ENCODE measurements at regions not wholly inside any gene's neighbourhood (a gene's known extent, or its start where the extent isn't known, plus 50 kb on each side); places are given as distances from the start of the nearest gene placed in this dataset.

DNA sequence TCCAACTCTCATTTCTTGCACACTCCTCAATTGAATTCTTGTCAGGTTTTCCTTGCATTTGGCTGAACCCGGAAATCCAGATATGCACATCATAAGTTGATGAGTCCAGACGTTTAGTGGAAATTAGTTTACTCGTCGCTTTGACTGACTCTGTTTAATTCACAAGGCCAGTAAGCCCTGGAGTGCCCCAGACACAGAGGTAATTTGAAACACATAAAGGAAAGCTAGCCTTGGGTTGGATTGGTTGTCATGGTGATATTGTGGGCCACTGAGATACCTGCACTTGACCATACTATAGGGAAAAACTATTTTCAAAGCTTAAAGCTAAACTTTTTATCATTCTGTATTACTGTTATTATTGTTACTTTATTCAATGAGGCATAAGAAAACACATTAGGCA lies 178.3 kb upstream of the CA10 start:
- TF ChIP-seq, protein P1, sequence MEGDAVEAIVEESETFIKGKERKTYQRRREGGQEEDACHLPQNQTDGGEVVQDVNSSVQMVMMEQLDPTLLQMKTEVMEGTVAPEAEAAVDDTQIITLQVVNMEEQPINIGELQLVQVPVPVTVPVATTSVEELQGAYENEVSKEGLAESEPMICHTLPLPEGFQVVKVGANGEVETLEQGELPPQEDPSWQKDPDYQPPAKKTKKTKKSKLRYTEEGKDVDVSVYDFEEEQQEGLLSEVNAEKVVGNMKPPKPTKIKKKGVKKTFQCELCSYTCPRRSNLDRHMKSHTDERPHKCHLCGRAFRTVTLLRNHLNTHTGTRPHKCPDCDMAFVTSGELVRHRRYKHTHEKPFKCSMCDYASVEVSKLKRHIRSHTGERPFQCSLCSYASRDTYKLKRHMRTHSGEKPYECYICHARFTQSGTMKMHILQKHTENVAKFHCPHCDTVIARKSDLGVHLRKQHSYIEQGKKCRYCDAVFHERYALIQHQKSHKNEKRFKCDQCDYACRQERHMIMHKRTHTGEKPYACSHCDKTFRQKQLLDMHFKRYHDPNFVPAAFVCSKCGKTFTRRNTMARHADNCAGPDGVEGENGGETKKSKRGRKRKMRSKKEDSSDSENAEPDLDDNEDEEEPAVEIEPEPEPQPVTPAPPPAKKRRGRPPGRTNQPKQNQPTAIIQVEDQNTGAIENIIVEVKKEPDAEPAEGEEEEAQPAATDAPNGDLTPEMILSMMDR (IDR thresholded peaks at IDR 0.05), result no peak
- H3K4me1 Mint-ChIP-seq, result no peaks in the 10 kb centered on the region
- H3K27me3 ChIP-seq (ENCODE audit: control insufficient read depth in 2 of 2, insufficient read depth in 2 of 2, low read length in 2 of 2), result no peaks in the 10 kb centered on the region
- no peak overlapping the region for H3K4me2 ChIP-seq (replicated peaks; ENCODE audit: extremely low read depth, low read length, poor library complexity, severe bottlenecking)
- H3K36me3 Mint-ChIP-seq, result no peaks in the 10 kb centered on the region
- no peak overlapping the region for H3K4me3 ChIP-seq (replicated peaks in 1 of 3; ENCODE audit: low read depth in 2 of 3, low read length in 3 of 3)
- H3K9me3 Mint-ChIP-seq, result peaks cover 0 to 6% (median 3%) of the 10 kb centered on the region in 7 donors
- no peak overlapping the region for H3K4me3 Mint-ChIP-seq
- no peak overlapping the region for H3K27ac Mint-ChIP-seq
- WGBS (ENCODE audit: insufficient coverage), result 88% methylated on average over 4 of the region's 4 CpGs
- no peak overlapping the region for H3K9ac ChIP-seq (ENCODE audit: insufficient read depth, low read length, poor library complexity, severe bottlenecking)
- no peak for DNase-seq
- no peaks in the 10 kb centered on the region for H3K9me3 ChIP-seq (replicated peaks in 1 of 2; ENCODE audit: control insufficient read depth in 1 of 2, insufficient read depth in 1 of 2, low read length in 2 of 2)
- H3K27ac ChIP-seq (ENCODE audit: low read depth in 1 of 2, low read length in 2 of 2), result no peak overlapping the region
- H3K27me3 Mint-ChIP-seq (ENCODE audit: low read depth in 3 of 3), result no peaks in the 10 kb centered on the region
- no peaks in the 10 kb centered on the region for H3K79me2 ChIP-seq (ENCODE audit: insufficient read depth, low read length)
- intact Hi-C loops (cut with micrococcal nuclease), result no loop called here
- H4K20me1 ChIP-seq (ENCODE audit: insufficient read depth, low read length), result no peaks in the 10 kb centered on the region
- no peaks in the 10 kb centered on the region for H3K36me3 ChIP-seq (replicated peaks in 1 of 2; ENCODE audit: control insufficient read depth in 1 of 2, insufficient read depth in 2 of 2, low read length in 2 of 2)
- H3K4me1 ChIP-seq (ENCODE audit: control insufficient read depth in 1 of 2, insufficient read depth in 2 of 2, low read length in 2 of 2), result no peaks in the 10 kb centered on the region
- H2AFZ ChIP-seq (ENCODE audit: insufficient read depth, low read depth, low read length, poor library complexity, severe bottlenecking), result no peak overlapping the region

DNA sequence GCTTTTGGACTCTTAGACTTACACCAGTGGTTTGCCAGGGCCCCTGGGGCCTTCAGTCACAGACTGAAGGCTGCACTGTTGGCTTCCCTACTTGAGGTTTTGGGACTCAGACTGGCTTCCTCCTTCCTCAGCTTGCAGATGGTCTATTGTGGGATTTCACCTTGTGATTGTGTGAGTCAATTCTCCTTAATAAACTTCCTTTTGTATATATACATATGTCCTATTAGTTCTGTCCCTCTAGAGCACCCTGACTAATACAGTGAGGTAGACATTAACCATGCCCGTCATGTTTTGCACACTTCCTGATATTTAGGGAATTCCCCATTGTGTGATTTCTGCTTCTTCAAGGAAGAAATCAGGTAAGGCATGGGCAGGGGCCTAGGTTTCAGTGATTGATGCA lies 147.8 kb upstream of the CA10 start:
- TF ChIP-seq, protein P1 (IDR thresholded peaks at IDR 0.05), result no peak
- intact Hi-C loops (cut with micrococcal nuclease), result no loop called here
- peaks cover 0 to 7% (median 0%) of the 10 kb centered on the region in 7 donors for H3K9me3 Mint-ChIP-seq
- H3K4me3 Mint-ChIP-seq, result no peak overlapping the region
- Histone ChIP-seq H3K4me1 (ENCODE audit: control insufficient read depth in 1 of 2, insufficient read depth in 2 of 2, low read length in 2 of 2) (no peaks in the 10 kb centered on the region), H3K4me3 (replicated peaks in 1 of 3; ENCODE audit: low read depth in 2 of 3, low read length in 3 of 3) (no peak overlapping the region), H3K9me3 (replicated peaks in 1 of 2; ENCODE audit: control insufficient read depth in 1 of 2, insufficient read depth in 1 of 2, low read length in 2 of 2) (no peaks in the 10 kb centered on the region), H3K36me3 (replicated peaks in 1 of 2; ENCODE audit: control insufficient read depth in 1 of 2, insufficient read depth in 2 of 2, low read length in 2 of 2) (no peaks in the 10 kb centered on the region), H2AFZ (ENCODE audit: insufficient read depth, low read depth, low read length, poor library complexity, severe bottlenecking) (no peak overlapping the region), H3K4me2 (replicated peaks; ENCODE audit: extremely low read depth, low read length, poor library complexity, severe bottlenecking) (no peak overlapping the region), H4K20me1 (ENCODE audit: insufficient read depth, low read length) (no peaks in the 10 kb centered on the region), H3K27ac (ENCODE audit: low read depth in 1 of 2, low read length in 2 of 2) (no peak overlapping the region), H3K9ac (ENCODE audit: insufficient read depth, low read length, poor library complexity, severe bottlenecking) (no peak overlapping the region), H3K79me2 (ENCODE audit: insufficient read depth, low read length) (no peaks in the 10 kb centered on the region), H3K27me3 (ENCODE audit: control insufficient read depth in 2 of 2, insufficient read depth in 2 of 2, low read length in 2 of 2) (no peaks in the 10 kb centered on the region)
- no peak overlapping the region for H3K27ac Mint-ChIP-seq
- WGBS (ENCODE audit: insufficient coverage), result no CpG with 5 or more reads among the region's 1 CpG
- peak in 1 of 3 donors; percentile 2 for DNase-seq
- no peaks in the 10 kb centered on the region for H3K36me3 Mint-ChIP-seq
- H3K27me3 Mint-ChIP-seq (ENCODE audit: low read depth in 3 of 3), result peaks cover 0 to 2% (median 0%) of the 10 kb centered on the region in 3 donors
- H3K4me1 Mint-ChIP-seq, result no peaks in the 10 kb centered on the region
